GM19468 (cell line): ENCODE measurements at regions not wholly inside any gene's neighbourhood (a gene's known extent, or its start where the extent isn't known, plus 50 kb on each side); places are given as distances from the start of the nearest gene placed in this dataset.
"Not testable (repeated sequence)": the region's sequence is repeated elsewhere in the genome, so short reads cannot be mapped to it uniquely, and the experiment has no call there.

Source experiments
- ATAC-seq: cut with Tn5 transposase; IDR thresholded peaks from one replicate; pipeline ENCODE4 v1.9.1; 2021; ENCODE audit warnings: mild to moderate bottlenecking, moderate library complexity, moderate number of reproducible peaks; ENCODE audit not compliant: unreplicated experiment; ENCODE audit errors: extremely low read depth

DNA sequence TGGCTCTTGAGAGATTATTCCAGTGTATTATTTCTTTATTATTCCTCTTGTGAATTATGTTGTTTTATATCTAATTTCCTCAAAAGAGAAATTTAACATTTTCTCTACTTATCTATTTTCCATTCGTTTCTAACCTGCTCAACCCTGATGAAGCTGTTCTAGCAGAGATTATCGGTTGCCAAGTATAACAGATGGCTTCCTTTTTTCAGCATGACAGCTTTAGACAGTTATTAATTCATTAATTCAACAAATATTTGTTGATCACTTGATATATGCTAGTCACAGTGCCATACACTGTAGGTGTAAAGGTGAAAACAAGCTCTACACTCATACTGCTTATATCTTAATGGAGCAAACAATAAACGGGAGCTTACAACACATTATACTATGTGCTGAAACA lies 137.9 kb upstream of the UBE2E3 start:
- ATAC-seq, result no peak

DNA sequence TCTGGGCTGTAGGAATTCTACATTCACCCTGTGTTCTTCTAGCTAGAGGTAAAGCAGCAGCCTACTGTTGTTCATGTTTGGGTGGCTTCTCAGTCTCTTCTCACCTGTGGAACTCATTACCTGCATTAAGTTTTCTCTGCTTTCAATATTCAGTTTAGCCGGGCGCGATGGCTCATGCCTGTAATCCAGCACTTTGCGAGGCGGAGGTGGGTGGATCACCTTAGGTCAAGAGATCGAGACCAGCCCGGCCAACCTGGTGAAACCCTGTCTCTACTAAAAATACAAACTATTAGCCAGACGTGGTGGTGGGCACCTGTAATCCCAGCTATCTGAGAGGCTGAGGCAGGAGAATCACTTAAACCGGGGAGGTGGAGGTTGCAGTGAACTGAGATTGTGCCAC lies 139.8 kb upstream of the UBE2E3 start:
- ATAC-seq, result no peak

- no peak for ATAC-seq
Measured at GRCh38 chr2:180829836-180830235, 150.6 kb upstream of the UBE2E3 start.

GRCh38 chr2:180829261-180829660 lies 151.1 kb upstream of the UBE2E3 start:
- no peak for ATAC-seq

DNA sequence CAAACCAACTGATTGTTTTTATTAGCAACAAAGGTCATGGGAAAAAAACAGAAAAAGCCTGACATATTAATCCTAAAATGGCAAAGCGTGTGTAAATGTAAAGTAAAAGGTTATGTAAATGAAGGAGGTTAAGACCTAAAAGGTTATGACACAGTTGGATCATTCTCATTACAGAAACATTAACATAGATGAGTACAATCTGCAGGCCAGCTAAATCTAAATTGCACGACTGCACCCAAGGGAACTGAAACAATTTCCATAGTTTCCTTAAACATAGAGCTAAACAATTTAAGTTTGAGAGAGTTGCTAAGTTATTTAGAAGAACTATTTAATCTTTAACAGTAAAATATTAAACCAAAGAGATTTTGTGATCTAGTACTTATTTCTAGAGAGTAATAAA lies 151.6 kb upstream of the UBE2E3 start:
- ATAC-seq, result no peak

DNA sequence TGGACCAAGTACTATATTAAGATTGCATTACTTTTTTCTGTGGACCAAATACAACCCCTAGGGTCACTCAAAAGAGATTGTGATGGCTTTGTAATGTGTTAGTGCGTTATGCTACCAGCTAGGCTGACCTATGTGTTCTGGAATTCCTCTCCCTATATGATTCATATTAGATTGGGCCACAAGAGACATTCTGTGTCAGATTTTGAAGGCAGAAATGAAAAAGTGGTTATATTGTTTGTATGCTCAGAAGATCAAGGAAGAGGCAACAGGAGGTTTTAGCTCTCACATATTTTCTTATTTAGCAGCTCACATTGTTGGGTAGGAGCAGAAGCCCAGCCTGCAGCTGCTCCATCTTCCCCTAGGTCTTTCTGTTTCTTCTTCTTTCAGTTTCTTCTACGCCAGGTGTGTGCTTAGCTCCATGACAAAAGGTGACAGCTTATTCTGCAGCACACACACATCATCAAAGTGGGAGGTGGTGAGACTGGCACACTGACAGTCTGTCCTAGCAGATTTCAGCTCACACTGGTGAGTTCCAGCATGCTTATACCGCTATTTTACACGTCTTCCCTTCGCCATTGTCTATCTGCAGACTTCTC lies 156.8 kb upstream of the UBE2E3 start:
- no peak for ATAC-seq

GRCh38 chr2:180819106-180819505 lies 161.3 kb upstream of the UBE2E3 start:
- no peak for ATAC-seq

DNA sequence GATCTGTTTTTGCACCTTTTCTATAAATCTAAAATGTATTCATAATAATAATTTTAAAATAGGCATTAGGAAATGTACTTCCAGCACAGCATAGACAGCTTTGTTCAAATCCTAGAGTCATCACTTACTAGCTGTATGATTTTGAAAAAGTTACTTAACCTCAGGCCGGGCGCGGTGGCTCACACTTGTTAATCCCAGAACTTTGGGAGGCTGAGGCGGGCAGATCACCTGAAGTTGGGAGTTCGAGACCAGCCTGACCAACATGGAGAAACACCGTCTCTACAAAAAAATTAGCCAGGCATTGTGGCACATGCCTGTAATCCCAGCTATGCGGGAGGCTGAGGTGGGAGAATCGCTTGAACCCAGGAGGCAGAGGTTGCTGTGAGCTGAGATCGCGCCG lies 161.7 kb upstream of the UBE2E3 start:
- not testable (repeated sequence) for ATAC-seq

GRCh38 chr2:180799141-180799540 lies 181.3 kb upstream of the UBE2E3 start:
- ATAC-seq, result no peak

DNA sequence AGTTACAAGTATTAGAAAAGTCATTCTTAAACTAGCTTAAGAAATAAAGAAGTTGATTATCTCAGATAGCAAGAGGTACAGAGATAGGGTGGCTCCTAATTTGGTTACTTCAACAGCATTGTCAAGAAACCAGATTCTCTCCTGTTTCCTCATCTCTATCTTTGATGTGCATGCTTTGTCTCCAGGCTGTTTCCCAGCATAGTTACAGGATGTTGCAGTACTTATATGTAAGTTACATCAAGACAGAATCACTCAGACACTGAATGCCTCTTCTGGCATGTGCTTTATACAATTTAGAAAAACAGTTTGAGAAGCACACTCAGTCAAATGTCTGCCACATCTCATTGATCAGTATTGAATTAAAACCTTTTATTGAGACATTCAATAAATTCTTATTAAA lies 189.5 kb upstream of the UBE2E3 start:
- no peak for ATAC-seq

DNA sequence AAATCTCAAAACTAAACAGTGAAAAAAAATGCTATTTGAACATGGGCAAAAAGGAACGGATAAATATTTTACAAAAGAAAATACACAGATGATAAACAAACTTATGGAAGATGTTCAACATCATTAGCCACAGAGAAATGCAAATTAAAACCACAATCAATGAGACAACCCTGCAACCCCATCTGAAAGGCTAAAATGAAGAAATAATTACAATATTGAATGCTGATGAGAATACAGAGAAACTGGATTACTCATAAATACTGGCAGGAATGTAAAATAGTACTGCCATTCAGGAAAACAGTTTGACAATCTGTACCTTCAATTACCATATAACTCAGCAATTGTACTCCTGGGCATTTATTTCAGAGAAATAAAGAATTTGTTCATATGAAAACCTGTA lies 193.1 kb upstream of the UBE2E3 start:
- no peak for ATAC-seq

DNA sequence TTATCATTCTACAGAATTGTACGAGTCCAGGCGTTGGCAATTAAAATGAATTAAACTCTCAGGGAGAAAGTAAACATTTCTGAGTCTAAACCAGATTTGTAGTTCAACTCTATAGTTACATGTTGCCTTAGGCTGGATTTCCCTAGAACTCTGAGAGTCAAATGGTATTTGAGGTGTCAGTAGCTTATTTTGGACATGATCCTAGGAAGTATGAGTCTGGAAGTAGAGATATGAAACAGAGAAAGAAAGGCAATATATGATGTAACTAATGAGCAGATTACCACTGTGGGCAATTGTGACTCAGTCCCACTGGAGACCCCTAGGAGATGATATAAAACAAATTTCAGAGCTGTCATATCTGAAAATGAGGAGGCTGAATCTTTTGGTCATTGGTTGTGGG lies 199.1 kb upstream of the UBE2E3 start:
- no peak for ATAC-seq

GRCh38 chr2:180778291-180778690 lies 202.1 kb upstream of the UBE2E3 start:
- ATAC-seq, result no peak

DNA sequence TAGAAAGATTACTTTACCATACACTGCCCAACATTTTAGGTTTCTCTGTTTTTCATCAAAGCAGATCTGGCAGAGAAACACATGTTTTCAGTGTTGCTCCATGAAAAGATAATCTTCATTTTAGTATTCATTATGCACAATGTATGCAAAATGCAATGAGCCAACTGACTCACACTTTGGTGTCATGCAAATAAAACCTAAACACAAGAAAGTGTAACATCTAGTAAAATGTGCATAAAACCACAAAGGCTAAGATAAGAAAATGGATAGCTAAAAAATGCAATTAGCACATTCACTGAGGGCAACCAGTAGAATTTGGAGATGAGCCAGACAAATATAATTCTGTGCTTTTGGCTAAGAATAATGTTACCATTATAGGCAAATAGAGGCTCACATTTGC lies 203.5 kb upstream of the UBE2E3 start:
- no peak for ATAC-seq

- ATAC-seq, result no peak
Measured at GRCh38 chr2:180775711-180776110, 204.7 kb upstream of the UBE2E3 start.

- ATAC-seq, result not testable (repeated sequence)
Measured at GRCh38 chr2:180765316-180765715, 215.1 kb upstream of the UBE2E3 start.

DNA sequence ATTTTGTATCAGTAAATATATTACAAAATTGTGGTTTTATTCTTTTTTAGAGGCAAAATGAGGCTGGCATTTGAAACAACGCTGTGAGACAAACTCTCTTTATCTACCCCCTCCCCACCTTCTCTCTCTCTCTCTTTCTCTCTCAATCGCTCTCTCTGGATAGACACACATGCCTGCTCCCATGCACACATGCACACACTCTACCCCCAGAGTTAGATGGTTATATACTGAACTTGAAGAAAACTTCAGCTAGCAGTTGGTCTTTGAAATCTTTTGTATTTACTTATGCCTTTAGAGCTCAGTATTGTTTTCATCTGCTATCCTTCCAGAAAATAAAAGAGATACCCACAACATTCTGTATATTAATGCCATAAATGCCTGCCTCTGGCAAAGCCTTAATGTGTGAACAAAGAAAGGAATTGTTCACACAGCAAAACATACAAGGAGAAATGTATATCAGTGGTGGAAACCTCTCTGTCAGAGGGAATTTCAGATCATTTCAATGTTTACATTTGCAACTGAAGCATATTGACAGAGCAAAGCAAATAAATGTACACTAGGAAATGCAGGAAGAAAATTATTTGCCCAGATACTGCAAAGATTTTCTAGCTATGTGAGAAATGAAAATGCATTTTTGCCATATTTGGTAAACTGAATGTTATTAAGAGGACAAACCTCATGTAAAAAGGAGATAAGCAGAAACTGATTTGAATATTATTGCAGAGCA lies 217.0 kb upstream of the UBE2E3 start:
- ATAC-seq, result no peak

DNA sequence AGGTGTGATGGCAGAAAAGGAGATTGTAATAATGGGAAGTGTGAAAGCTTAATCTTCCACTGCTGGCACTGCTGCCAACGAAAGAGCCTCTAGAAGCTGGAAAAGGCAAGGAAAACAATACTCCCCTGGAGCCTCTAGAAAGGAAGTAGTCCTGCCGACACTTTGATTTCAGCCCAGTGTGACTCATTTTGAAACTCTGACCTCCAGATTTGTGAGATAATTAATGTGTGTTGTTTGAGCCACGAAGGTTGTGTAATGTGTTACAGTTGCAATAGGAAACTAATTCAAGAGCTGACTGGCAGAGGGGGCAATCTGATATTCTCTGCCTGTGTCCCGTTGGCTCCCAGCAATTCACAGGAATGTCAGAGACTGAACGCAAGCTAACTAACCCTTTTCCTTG lies 219.2 kb upstream of the UBE2E3 start:
- ATAC-seq, result no peak

DNA sequence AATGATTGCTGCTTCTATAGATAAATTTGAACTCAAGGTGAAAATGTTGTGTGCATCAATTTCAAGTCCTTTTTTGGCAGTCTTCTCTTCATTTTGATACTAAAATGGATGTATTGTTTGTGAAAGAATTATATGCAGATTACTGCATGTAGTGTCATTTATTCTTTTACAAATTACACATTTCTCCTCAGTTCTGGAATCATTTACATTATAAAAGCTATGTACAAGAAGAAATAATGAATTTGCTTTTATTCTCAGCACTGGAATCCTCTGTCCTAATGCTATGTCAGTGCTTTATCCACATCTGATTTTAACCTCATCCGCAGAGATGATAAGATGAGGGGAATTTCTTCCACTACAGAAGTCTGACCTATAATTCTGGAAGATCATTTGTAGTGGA lies 220.8 kb upstream of the UBE2E3 start:
- no peak for ATAC-seq

GRCh38 chr2:180753809-180754761 lies 226.3 kb upstream of the UBE2E3 start:
- no peak for ATAC-seq

GRCh38 chr2:180751306-180751920 lies 229.0 kb upstream of the UBE2E3 start:
- no peak for ATAC-seq
